SK-N-MC (cell line): ENCODE measurements at regions not wholly inside any gene's neighbourhood (a gene's known extent, or its start where the extent isn't known, plus 50 kb on each side); places are given as distances from the start of the nearest gene placed in this dataset.

Source experiments
- EZH2 ChIP-seq: fragments of 200-600 bp; sonication (generic); IDR thresholded peaks from one replicate; pipeline ENCODE4 v1.6.1; 2017; ENCODE audit warnings: antibody characterized with exemption
- FOXP2 ChIP-seq: optimal IDR thresholded peaks from 2 replicates; pipeline ENCODE3; 2011; ENCODE audit warnings: mild to moderate bottlenecking, moderate library complexity; ENCODE audit not compliant: insufficient read depth; ENCODE audit errors: extremely low read length, control extremely low read depth
- POLR2AphosphoS5 ChIP-seq: IDR thresholded peaks from 2 replicates; pipeline ENCODE4 v1.6.1; 2012; ENCODE audit warnings: mild to moderate bottlenecking, low read depth, low read length, borderline replicate concordance

GRCh38 chrX:131802836-131803626, 220.1 kb upstream of the STK26 start:
- no peak for TF ChIP-seq EZH2
- no peak for TF ChIP-seq POLR2AphosphoS5
- no peak for TF ChIP-seq FOXP2
